AG20443 (cell line): ENCODE measurements at regions not wholly inside any gene's neighbourhood (a gene's known extent, or its start where the extent isn't known, plus 50 kb on each side); places are given as distances from the start of the nearest gene placed in this dataset.

Source experiments
- DNase-seq: peaks from one replicate; pipeline ENCODE4 v3.0.0; 2012; ENCODE audit warnings: low spot score, mixed read lengths

GRCh38 chr1:172980971-172981370 is 69.8 kb downstream of the TNFSF18 start:
- DNase-seq, result no peak
